Chondrocyte (in vitro differentiated cells): ENCODE measurements at regions not wholly inside any gene's neighbourhood (a gene's known extent, or its start where the extent isn't known, plus 50 kb on each side); places are given as distances from the start of the nearest gene placed in this dataset.

ENCODE experiments used
- DNase-seq: peaks from one replicate; pipeline ENCODE4 v3.0.0; 2021; ENCODE audit warnings: mixed read lengths, low spot score
- H3K27ac Mint-ChIP-seq: one replicate; pipeline ENCODE4 v1.8.0; 2021; ENCODE audit warnings: mild to moderate bottlenecking, moderate library complexity, mixed read lengths; ENCODE audit not compliant: unreplicated experiment
- H3K27me3 Mint-ChIP-seq: 2 replicates; pipeline ENCODE4 v1.8.0; 2021; ENCODE audit warnings: low read depth, mixed read lengths
- H3K36me3 Mint-ChIP-seq: 2 replicates; pipeline ENCODE4 v1.8.0; 2021; ENCODE audit warnings: low read depth, mixed read lengths
- H3K4me1 Mint-ChIP-seq: 2 replicates; pipeline ENCODE4 v1.8.0; 2021; ENCODE audit warnings: low read depth, mild to moderate bottlenecking, mixed read lengths
- H3K4me3 Mint-ChIP-seq: one replicate; pipeline ENCODE4 v1.8.0; 2021; ENCODE audit warnings: mild to moderate bottlenecking, moderate library complexity, mixed read lengths; ENCODE audit not compliant: unreplicated experiment
- H3K9me3 Mint-ChIP-seq: 2 replicates; pipeline ENCODE4 v1.8.0; 2021; ENCODE audit warnings: low read depth, mixed read lengths
- CTCF ChIP-seq: fragments of 200-600 bp; sonication (generic); IDR thresholded peaks from 2 replicates; pipeline ENCODE4 v1.5.0; 2021; ENCODE audit warnings: antibody characterized with exemption, mild to moderate bottlenecking, moderate library complexity

- H3K27me3 Mint-ChIP-seq, result no peaks in the 10 kb centered on the region
- no peak overlapping the region for H3K27ac Mint-ChIP-seq
- H3K4me3 Mint-ChIP-seq, result no peak overlapping the region
- no peak for TF ChIP-seq CTCF
- peaks cover 13% of the 10 kb centered on the region for H3K4me1 Mint-ChIP-seq
- peaks cover 10% of the 10 kb centered on the region for H3K36me3 Mint-ChIP-seq
- peaks cover 18% of the 10 kb centered on the region for H3K9me3 Mint-ChIP-seq
- DNase-seq, result no peak
These were observed 76.7 kb upstream of the RAPGEF4 start for GRCh38 chr2:172658945-172659344.

GRCh38 chr2:172662099-172662498, 73.5 kb upstream of the RAPGEF4 start:
- no peak overlapping the region for H3K4me3 Mint-ChIP-seq
- no peaks in the 10 kb centered on the region for H3K27me3 Mint-ChIP-seq
- TF ChIP-seq CTCF, result no peak
- H3K27ac Mint-ChIP-seq, result no peak overlapping the region
- no peak for DNase-seq
- H3K9me3 Mint-ChIP-seq, result peaks cover 26% of the 10 kb centered on the region
- H3K4me1 Mint-ChIP-seq, result no peaks in the 10 kb centered on the region
- H3K36me3 Mint-ChIP-seq, result peaks cover 10% of the 10 kb centered on the region

- no peak overlapping the region for H3K27ac Mint-ChIP-seq
- H3K4me3 Mint-ChIP-seq, result no peak overlapping the region
- H3K4me1 Mint-ChIP-seq, result peaks cover 7% of the 10 kb centered on the region
- TF ChIP-seq CTCF, result no peak
- peaks cover 1% of the 10 kb centered on the region for H3K36me3 Mint-ChIP-seq
- no peak for DNase-seq
- no peaks in the 10 kb centered on the region for H3K27me3 Mint-ChIP-seq
- H3K9me3 Mint-ChIP-seq, result peaks cover 10% of the 10 kb centered on the region
These were observed 70.9 kb upstream of the RAPGEF4 start for GRCh38 chr2:172664766-172665165.

- peaks cover 11% of the 10 kb centered on the region for H3K4me1 Mint-ChIP-seq
- TF ChIP-seq CTCF, result no peak
- DNase-seq, result no peak
- no peak overlapping the region for H3K4me3 Mint-ChIP-seq
- H3K27me3 Mint-ChIP-seq, result no peaks in the 10 kb centered on the region
- H3K27ac Mint-ChIP-seq, result no peak overlapping the region
- no peaks in the 10 kb centered on the region for H3K36me3 Mint-ChIP-seq
- H3K9me3 Mint-ChIP-seq, result peaks cover 8% of the 10 kb centered on the region
These were observed 67.9 kb upstream of the RAPGEF4 start for GRCh38 chr2:172667581-172668325.

- H3K4me1 Mint-ChIP-seq, result peaks cover 11% of the 10 kb centered on the region
- TF ChIP-seq CTCF, result no peak
- peaks cover 10% of the 10 kb centered on the region for H3K36me3 Mint-ChIP-seq
- no peak overlapping the region for H3K27ac Mint-ChIP-seq
- no peak overlapping the region for H3K4me3 Mint-ChIP-seq
- peaks cover 19% of the 10 kb centered on the region for H3K9me3 Mint-ChIP-seq
- no peak for DNase-seq
- no peaks in the 10 kb centered on the region for H3K27me3 Mint-ChIP-seq
These were observed 64.1 kb upstream of the RAPGEF4 start for GRCh38 chr2:172671501-172671900.
